PC-3 (cell line): ENCODE measurements at regions not wholly inside any gene's neighbourhood (a gene's known extent, or its start where the extent isn't known, plus 50 kb on each side); places are given as distances from the start of the nearest gene placed in this dataset.

Experiments
- EZH2 ChIP-seq: fragments of 300-600 bp; sonication (generic); IDR thresholded peaks from one replicate; pipeline ENCODE4 v1.6.1; 2017; ENCODE audit warnings: antibody characterized with exemption, mild to moderate bottlenecking, low read length; ENCODE audit not compliant: unreplicated experiment
- TF ChIP-seq, protein P1 (sequence below): fragments of 300-600 bp; sonication (generic); conservative IDR thresholded peaks from 2 replicates; pipeline ENCODE4 v1.5.1; 2017; ENCODE audit warnings: antibody characterized with exemption, low read depth, mild to moderate bottlenecking, low read length

DNA sequence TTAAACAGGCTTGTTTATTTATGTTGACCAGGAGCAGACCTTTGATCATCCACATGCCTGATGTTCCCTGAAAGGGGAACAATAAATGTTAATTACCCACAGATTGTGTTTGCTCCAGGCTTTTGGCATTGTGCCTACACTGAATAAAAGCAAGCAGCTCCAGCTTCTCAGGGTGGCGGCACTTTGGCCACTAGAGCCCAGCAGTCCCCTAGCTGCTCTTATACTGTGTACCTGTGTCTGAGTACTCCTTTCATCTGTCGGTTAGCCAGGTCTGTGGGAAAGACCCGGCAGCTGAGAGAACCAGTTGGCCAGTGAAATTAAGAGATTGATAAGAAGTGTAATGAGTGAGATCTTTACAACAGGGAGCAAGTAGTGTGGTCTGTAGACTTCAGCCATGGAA, 254.8 kb upstream of the FTMT start:
- TF ChIP-seq, protein P1, sequence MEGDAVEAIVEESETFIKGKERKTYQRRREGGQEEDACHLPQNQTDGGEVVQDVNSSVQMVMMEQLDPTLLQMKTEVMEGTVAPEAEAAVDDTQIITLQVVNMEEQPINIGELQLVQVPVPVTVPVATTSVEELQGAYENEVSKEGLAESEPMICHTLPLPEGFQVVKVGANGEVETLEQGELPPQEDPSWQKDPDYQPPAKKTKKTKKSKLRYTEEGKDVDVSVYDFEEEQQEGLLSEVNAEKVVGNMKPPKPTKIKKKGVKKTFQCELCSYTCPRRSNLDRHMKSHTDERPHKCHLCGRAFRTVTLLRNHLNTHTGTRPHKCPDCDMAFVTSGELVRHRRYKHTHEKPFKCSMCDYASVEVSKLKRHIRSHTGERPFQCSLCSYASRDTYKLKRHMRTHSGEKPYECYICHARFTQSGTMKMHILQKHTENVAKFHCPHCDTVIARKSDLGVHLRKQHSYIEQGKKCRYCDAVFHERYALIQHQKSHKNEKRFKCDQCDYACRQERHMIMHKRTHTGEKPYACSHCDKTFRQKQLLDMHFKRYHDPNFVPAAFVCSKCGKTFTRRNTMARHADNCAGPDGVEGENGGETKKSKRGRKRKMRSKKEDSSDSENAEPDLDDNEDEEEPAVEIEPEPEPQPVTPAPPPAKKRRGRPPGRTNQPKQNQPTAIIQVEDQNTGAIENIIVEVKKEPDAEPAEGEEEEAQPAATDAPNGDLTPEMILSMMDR: no peak
- no peak for TF ChIP-seq EZH2
